Lower leg skin (tissue), 4 donors: ENCODE measurements at regions not wholly inside any gene's neighbourhood (a gene's known extent, or its start where the extent isn't known, plus 50 kb on each side); places are given as distances from the start of the nearest gene placed in this dataset.

Experiments
- DNase-seq, 2 donors: peaks; one replicate each; pipeline ENCODE4 v3.0.0-alpha.2; 2019; ENCODE audit warnings: low spot score in 2 of 2
- H3K4me3 ChIP-seq: fragments of 200-600 bp; sonication (generic); 2 replicates; pipeline ENCODE4 v1.5.1; 2017; ENCODE audit warnings: mild to moderate bottlenecking, low read depth; ENCODE audit not compliant: poor library complexity, severe bottlenecking
- POLR2A ChIP-seq, 2 donors: fragments of 450-650 bp; IDR thresholded peaks; one replicate each; pipeline ENCODE4 v1.6.1; 2016 to 2017; ENCODE audit warnings: antibody characterized with exemption in 2 of 2, mild to moderate bottlenecking in 1 of 2, moderate library complexity in 1 of 2
- WGBS, 2 donors: methylation state at CpG; one replicate each; pipeline ENCODE4 v1.1.5; 2018; 5-methylcytosine and 5-hydroxymethylcytosine counted together
- intact Hi-C: fragments of 100-400 bp; cut with DNase I; formaldehyde crosslinking; loops from one replicate; pipeline ENCODE4 v1.15.0; 2023; ENCODE audit warnings: low total_unique reads
- TF ChIP-seq, protein P1 (sequence below), 3 donors: fragments of 450-650 bp; IDR thresholded peaks; one replicate each; pipeline ENCODE4 v1.5.1; 2016; ENCODE audit warnings: antibody characterized with exemption in 3 of 3, mild to moderate bottlenecking in 3 of 3, moderate library complexity in 2 of 3

DNA sequence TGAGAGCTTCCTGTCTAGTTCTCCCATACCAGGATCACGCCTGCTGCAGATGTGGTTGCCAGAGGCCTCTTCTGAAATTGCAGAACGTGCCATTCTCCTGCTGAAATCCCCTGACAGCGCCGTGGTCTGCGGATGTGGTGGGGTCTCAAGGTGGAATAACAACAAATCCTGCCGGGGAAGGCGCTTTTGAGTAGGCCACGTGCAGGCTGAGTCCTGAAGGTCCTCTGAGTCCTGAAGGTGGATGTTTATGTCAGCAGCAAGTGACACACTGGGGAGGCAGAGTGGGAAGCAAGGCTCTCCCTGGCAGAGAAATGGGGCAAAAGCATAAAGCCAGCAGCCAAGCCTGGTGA, 241.4 kb downstream of the MYCN start:
- no peak for DNase-seq
- H3K4me3 ChIP-seq, result no peak overlapping the region
- intact Hi-C loops, result no loop called here
- 82 to 84% methylated on average over 8 of the region's 8 CpGs for WGBS, 2 donors
- no peak for TF ChIP-seq POLR2A (IDR thresholded peaks at IDR 0.05)
- TF ChIP-seq, protein P1, sequence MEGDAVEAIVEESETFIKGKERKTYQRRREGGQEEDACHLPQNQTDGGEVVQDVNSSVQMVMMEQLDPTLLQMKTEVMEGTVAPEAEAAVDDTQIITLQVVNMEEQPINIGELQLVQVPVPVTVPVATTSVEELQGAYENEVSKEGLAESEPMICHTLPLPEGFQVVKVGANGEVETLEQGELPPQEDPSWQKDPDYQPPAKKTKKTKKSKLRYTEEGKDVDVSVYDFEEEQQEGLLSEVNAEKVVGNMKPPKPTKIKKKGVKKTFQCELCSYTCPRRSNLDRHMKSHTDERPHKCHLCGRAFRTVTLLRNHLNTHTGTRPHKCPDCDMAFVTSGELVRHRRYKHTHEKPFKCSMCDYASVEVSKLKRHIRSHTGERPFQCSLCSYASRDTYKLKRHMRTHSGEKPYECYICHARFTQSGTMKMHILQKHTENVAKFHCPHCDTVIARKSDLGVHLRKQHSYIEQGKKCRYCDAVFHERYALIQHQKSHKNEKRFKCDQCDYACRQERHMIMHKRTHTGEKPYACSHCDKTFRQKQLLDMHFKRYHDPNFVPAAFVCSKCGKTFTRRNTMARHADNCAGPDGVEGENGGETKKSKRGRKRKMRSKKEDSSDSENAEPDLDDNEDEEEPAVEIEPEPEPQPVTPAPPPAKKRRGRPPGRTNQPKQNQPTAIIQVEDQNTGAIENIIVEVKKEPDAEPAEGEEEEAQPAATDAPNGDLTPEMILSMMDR (IDR thresholded peaks at IDR 0.05), result no peak

DNA sequence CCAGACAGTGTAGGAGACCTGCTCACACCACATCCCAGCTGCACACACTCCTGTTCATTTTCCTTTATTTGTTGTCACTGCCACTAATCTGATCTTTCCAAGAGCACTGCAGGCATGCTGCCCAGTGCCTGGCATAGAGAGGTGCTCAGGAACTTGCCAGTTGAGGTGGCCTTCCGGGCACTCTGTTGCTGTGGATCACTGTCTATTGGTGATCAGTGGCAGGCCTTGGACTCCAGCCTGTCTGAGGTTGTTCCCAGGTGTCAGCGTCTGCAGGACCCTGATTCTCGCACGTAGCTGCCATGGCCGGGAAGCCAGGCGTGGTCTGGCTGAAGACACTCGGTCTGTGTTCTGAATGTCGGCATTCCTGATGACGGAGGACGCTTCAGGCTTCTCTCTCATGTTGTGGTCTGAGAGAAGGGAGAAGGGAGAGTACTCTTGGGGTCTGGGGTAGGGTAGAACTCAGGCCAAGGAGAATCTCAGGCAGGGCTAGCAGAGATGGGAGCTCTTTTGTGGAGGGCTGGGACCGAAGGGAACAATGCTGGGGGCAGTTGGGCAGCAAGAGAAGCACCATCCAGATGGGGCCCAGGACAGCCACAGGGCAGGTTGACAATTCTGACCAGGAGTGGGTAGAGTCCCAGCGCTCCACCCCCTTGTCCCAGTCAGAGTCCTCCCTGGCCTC, 240.9 kb downstream of the MYCN start:
- WGBS, 2 donors, result 93 to 94% methylated on average over 12 of the region's 12 CpGs
- H3K4me3 ChIP-seq, result no peak overlapping the region
- peak in 1 of 2 donors; percentile 72 for DNase-seq
- no peak for TF ChIP-seq POLR2A (IDR thresholded peaks at IDR 0.05)
- TF ChIP-seq, protein P1 (IDR thresholded peaks at IDR 0.05), result no peak
- intact Hi-C loops, result no loop called here

DNA sequence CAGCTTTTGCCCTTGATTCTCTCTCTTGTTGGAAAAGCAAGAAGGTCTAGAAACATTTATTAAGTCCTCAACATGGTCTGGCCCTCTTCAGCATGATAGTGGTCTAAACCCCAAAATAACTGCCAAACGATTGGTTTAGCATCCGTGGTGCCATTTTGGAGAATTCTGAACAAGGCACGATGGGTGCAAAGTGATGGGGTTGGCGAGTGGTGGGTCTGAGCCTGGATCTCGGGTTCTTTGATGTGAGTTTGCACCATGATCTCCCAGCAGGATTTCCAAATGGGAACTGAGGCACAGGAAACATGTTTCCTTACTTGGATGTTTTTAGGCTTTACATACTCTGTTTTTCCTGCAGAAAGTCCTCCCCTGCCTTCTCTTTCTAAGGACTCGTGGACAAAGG, 240.3 kb downstream of the MYCN start:
- intact Hi-C loops, result no loop called here
- TF ChIP-seq, protein P1 (IDR thresholded peaks at IDR 0.05), result no peak
- no peak for TF ChIP-seq POLR2A (IDR thresholded peaks at IDR 0.05)
- H3K4me3 ChIP-seq, result no peak overlapping the region
- 84 to 92% methylated on average over 6 of the region's 6 CpGs for WGBS, 2 donors
- peak in 1 of 2 donors; percentile 25 for DNase-seq

DNA sequence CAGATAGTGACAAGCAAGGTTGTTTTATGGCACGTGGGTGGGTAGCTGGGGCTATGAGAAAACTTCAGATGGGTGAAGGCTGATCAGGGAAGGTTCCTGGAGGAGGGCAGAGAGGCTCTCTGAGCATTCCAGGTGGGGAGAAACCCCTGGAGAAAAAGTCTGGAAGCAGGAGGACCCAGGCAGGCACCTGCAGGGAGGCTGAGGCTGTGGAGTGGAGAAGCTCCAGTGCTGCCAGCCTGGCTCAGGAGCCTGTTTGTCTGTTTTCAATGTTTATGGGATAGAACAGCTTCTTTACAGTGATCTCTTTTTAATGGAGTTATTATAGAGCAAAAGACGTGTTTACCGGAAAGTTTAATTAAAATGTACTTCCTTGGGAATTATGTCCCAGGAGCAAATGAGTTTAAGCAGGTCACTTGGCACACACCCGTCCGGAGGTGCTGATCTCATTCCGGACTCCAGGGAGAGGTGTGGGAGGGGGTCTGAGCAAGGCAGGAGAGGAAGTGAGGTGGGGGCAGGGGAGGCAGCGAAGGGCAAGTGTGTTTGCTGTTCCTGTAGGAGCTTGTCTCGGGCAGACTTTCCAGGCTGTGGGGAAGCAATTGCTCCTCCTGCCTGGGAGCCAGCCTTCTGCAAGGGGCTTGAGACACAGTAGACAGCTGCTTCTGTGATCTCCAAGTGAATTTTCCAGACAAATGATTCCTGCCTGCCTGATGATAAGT, 239.5 kb downstream of the MYCN start:
- H3K4me3 ChIP-seq, result no peak overlapping the region
- no peak for TF ChIP-seq POLR2A (IDR thresholded peaks at IDR 0.05)
- TF ChIP-seq, protein P1 (IDR thresholded peaks at IDR 0.05), result no peak
- intact Hi-C loops, result no loop called here
- WGBS, 2 donors, result 51 to 53% methylated on average over 8 of the region's 8 CpGs
- DNase-seq, result peak in 1 of 2 donors; percentile 42

DNA sequence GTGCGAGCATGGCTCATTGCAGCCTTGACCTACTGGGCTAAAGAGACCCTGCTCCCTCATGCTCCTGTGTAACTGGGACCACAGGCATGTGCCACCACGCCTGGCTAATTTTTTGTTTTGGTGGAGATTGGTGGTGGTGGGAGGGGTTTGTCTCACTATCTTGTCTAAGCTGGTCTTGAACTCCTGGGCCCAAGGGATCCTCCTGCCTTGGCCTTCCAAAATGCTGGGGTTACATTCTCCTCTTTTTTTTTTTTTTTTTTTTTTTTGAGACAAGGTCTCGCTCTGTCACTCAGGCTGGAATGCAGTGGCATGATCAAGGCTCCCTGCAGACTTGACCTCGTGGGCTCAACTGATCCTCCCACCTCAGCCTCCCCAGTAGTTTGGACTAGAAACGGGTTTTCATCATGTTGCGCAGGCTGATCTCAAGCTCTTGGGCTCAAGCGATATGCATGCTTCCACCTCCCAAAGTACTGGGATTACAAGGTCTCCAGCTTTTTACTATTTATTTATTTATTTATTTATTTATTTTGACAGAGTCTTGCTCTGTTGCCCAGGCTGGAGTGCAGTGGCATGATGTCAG, 238.3 kb downstream of the MYCN start:
- no peak for TF ChIP-seq POLR2A (IDR thresholded peaks at IDR 0.05)
- TF ChIP-seq, protein P1 (IDR thresholded peaks at IDR 0.05), result no peak
- intact Hi-C loops, result no loop called here
- H3K4me3 ChIP-seq, result no peak overlapping the region
- 96% methylated on average over 7 of the region's 7 CpGs for WGBS, 2 donors
- peak in 1 of 2 donors; percentile 61 for DNase-seq
